K562 (cell line): ENCODE measurements at regions not wholly inside any gene's neighbourhood (a gene's known extent, or its start where the extent isn't known, plus 50 kb on each side); places are given as distances from the start of the nearest gene placed in this dataset.

ENCODE experiments used
- ATAC-seq: fragments of 200-7000 bp; cut with Tn5 transposase; 3 replicates; pipeline ENCODE4 v1.9.1; 2020; ENCODE audit warnings: moderate library complexity
- BruUV-seq: library from RNA; stranded (reverse); fragments of 400-500 nt; replicated peaks from 2 replicates; lab custom pipeline; 2021; lab: Mats Ljungman, UMichigan
- CTCF ChIA-PET: fragments of 300-600 bp; formaldehyde crosslinking; extraction: SDS; loops from one replicate; lab custom pipeline; 2021; ENCODE audit warnings: low intra/inter-chr PET ratio; lab: Yijun Ruan, JAX
- POLR2A ChIA-PET: fragments of 300-600, 350-650 bp; sonication (Branson Sonifier 250); formaldehyde crosslinking; extraction: SDS; loops from one replicate; lab custom pipeline; 2021; ENCODE audit warnings: antibody characterized with exemption, inconsistent platforms; lab: Yijun Ruan, JAX
- DNase-seq, 4 experiments: peaks; one replicate each; pipeline versions ENCODE4 v3.0.0 to v3.0.0-alpha.2; 2011 to 2018; ENCODE audit warnings: low spot score in 3 of 4, mixed read lengths in 3 of 4; ENCODE audit errors: extremely low read depth in 1 of 4
- FAIRE-seq: peaks from 2 replicates; lab custom pipeline; 2011; peaks lifted over from hg19 to GRCh38; lab: Jason Lieb, UNC
- H2AFZ ChIP-seq: 2 replicates; pipeline ENCODE4 v1.6.0; 2011; ENCODE audit warnings: low read depth, low read length, control low read depth, inconsistent platforms
- H3K27ac ChIP-seq: fragments of 200-600 bp; 3 replicates; pipeline ENCODE4 v1.8.0; 2011; ENCODE audit warnings: low read depth, mild to moderate bottlenecking, control low read depth, inconsistent platforms, low read length, moderate library complexity, mixed read lengths; ENCODE audit errors: extremely low read depth
- H3K27me3 ChIP-seq, 2 experiments: fragments of 300-600 bp in 1 of 2; 2 replicates in 1 of 2; 3 replicates in 1 of 2; pipeline versions ENCODE4 v1.6.0 to v1.8.0; 2011; ENCODE audit warnings: inconsistent platforms in 2 of 2, low read length in 2 of 2, mild to moderate bottlenecking in 1 of 2, mixed read lengths in 1 of 2, moderate library complexity in 1 of 2; ENCODE audit not compliant: control insufficient read depth in 2 of 2, insufficient read depth in 2 of 2
- H3K36me3 ChIP-seq: fragments of 300-600 bp; 3 replicates; pipeline ENCODE4 v1.8.0; 2011; ENCODE audit warnings: mild to moderate bottlenecking, low read length, inconsistent platforms; ENCODE audit not compliant: control insufficient read depth, insufficient read depth
- H3K4me1 ChIP-seq, 2 experiments: fragments of 200-600 bp in 1 of 2; replicated peaks in 1 of 2; 2 replicates in 1 of 2; 3 replicates in 1 of 2; pipeline versions ENCODE4 v1.5.1 to v1.8.0; 2011; ENCODE audit warnings: inconsistent platforms in 2 of 2, low read length in 2 of 2, mild to moderate bottlenecking in 1 of 2, mixed read lengths in 1 of 2, moderate library complexity in 1 of 2; ENCODE audit not compliant: control insufficient read depth in 2 of 2, insufficient read depth in 2 of 2
- H3K4me2 ChIP-seq: 2 replicates; pipeline ENCODE4 v1.6.1; 2011; ENCODE audit warnings: low read length, control low read depth, inconsistent platforms, mixed read lengths; ENCODE audit not compliant: insufficient read depth
- H3K4me3 ChIP-seq: fragments of 200-600 bp; sonication (generic), shearing (Covaris generic); 2 replicates; pipeline ENCODE4 v1.5.1; 2016; ENCODE audit warnings: control low read depth, inconsistent platforms
- H3K79me2 ChIP-seq: fragments of 200-600 bp; 3 replicates; pipeline ENCODE4 v1.8.0; 2011; ENCODE audit warnings: low read length, inconsistent platforms; ENCODE audit not compliant: control insufficient read depth, insufficient read depth
- H3K9ac ChIP-seq, 2 experiments: 2 replicates each; pipeline versions ENCODE4 v1.6.0 to v1.6.1; 2011; ENCODE audit warnings: low read depth in 2 of 2, low read length in 2 of 2, control low read depth in 1 of 2, inconsistent platforms in 1 of 2, mild to moderate bottlenecking in 1 of 2, mixed read lengths in 1 of 2; ENCODE audit not compliant: insufficient read depth in 1 of 2
- H3K9me1 ChIP-seq: one replicate; pipeline ENCODE4 v1.6.0; 2011; ENCODE audit warnings: inconsistent platforms, mild to moderate bottlenecking, low read length, moderate library complexity; ENCODE audit not compliant: control insufficient read depth, insufficient read depth
- H3K9me3 ChIP-seq: replicated peaks from 2 replicates; pipeline ENCODE4 v1.5.1; 2011; ENCODE audit warnings: low read depth, low read length, inconsistent platforms; ENCODE audit not compliant: control insufficient read depth, insufficient read depth
- H4K20me1 ChIP-seq: replicated peaks from 2 replicates; pipeline ENCODE4 v1.6.1; 2011; ENCODE audit warnings: low read length, inconsistent platforms, mixed read lengths; ENCODE audit not compliant: control insufficient read depth, insufficient read depth
- ASH1L ChIP-seq: fragments of 450-650 bp; IDR thresholded peaks from 2 replicates; pipeline ENCODE4 v1.6.1; 2018; ENCODE audit warnings: borderline replicate concordance, mild to moderate bottlenecking, low read depth; ENCODE audit not compliant: partially characterized antibody
- CAMTA2 ChIP-seq: fragments of 250-450 bp; sonication (Bioruptor Pico); conservative IDR thresholded peaks from 2 replicates; pipeline ENCODE4 v1.5.1; 2022
- GABPA ChIP-seq: fragments of 200-800 bp; sonication (Bioruptor generic); conservative IDR thresholded peaks from 2 replicates; pipeline ENCODE4 v1.6.1; 2016; ENCODE audit warnings: low read depth, missing genetic modification characterization, missing compliant biosample characterization
- HEY1 ChIP-seq: fragments of 250-450 bp; sonication (Bioruptor Pico); IDR thresholded peaks from 2 replicates; pipeline ENCODE4 v1.5.0; 2020; ENCODE audit warnings: mild to moderate bottlenecking, moderate library complexity, borderline replicate concordance
- ILF3 ChIP-seq: fragments of 450-650 bp; IDR thresholded peaks from 2 replicates; pipeline ENCODE4 v1.6.1; 2018; ENCODE audit warnings: antibody characterized with exemption, mild to moderate bottlenecking, moderate library complexity, borderline replicate concordance
- TCF7L2 ChIP-seq: fragments of 150-350 bp; IDR thresholded peaks from 2 replicates; pipeline ENCODE4 v1.6.1; 2016; ENCODE audit warnings: low read depth, mild to moderate bottlenecking, low read length, moderate library complexity
- WGBS: fragments of 100-300 bp; shearing (Covaris generic); methylation state at CpG from one replicate; pipeline ENCODE4 v1.1.6; 2016; ENCODE audit warnings: low coverage, mixed read lengths; ENCODE audit not compliant: insufficient coverage; ENCODE audit errors: missing lambda C conversion rate; 5-methylcytosine and 5-hydroxymethylcytosine counted together
- in situ Hi-C: fragments of 300-500 bp; cut with MboI; formaldehyde crosslinking; loops from 4 replicates; pipeline ENCODE4 v1.15.0; 2018; ENCODE audit warnings: inconsistent platforms, mixed read lengths
- intact Hi-C: fragments of 100-400 bp; cut with micrococcal nuclease; formaldehyde crosslinking; loops from 2 replicates; pipeline ENCODE4 v1.14.2; 2022

DNA sequence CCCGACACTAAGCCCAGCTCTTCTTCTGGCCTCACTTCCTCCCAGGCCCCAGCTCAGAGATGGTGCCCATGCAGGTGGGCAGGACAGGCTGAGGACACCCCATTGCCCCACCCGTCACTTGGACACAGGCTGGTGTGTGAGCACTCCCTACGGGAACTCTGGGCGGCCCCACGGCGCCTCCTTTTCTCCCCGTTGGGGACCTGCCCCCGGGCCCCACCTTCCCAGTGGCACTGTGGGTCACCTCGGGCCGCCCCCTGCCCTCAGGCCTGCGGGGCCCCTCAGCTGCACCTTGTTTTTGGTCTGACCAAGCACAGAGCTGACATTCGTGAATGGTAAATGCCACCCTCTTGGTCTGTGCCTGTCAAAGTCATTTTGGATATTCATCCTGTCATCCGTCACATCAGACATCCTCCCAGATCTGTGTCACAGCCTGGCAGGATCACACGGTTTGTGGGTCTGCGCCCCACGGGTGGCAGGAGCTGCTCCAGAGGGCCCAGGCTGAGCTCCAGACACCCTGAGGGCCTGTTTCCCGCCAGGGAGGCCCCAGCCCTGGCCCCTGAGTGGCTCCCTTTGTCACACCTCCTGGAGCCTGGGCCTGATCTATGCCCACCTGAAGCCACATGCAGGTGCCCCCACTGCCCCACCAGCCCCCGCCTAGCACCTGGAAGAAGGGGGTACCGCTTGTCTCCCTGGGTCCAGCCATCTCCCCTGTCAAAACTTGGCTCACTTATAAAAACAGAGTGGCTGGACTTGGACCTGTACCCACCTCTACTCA lies 1188.5 kb downstream of the BRD1 start:
- Histone ChIP-seq H3K9me1 (no peaks in the 10 kb centered on the region), H3K9ac (no peak overlapping the region), H3K4me2 (no peak overlapping the region), H3K27me3 (peaks cover 0 to 7% of the 10 kb centered on the region in 2 experiments; a peak in 2 of 5 replicates), H3K27ac (no peak overlapping the region), H3K4me1 (no peaks in the 10 kb centered on the region), H3K36me3 (no peaks in the 10 kb centered on the region), H4K20me1 (no peaks in the 10 kb centered on the region), H3K4me3 (no peak overlapping the region), H2AFZ (no peak overlapping the region), H3K9me3 (no peaks in the 10 kb centered on the region), H3K79me2 (no peaks in the 10 kb centered on the region)
- CTCF ChIA-PET: no interaction called here
- DNase-seq (no peak), FAIRE-seq (no peak), ATAC-seq (no peak)
- intact Hi-C loops: no loop called here
- in situ Hi-C loops: no loop called here
- POLR2A ChIA-PET: no interaction called here
- no peak for TF ChIP-seq GABPA (tag)
- TF ChIP-seq TCF7L2: no peak
- no peak for TF ChIP-seq HEY1 (CRISPR knock-in tag)
- no peak for TF ChIP-seq ASH1L
- no peak for TF ChIP-seq CAMTA2 (CRISPR knock-in tag)
- no peak for TF ChIP-seq ILF3
- WGBS: 0% methylated on average over 8 of the region's 19 CpGs
- no TSS peak for BruUV-seq
